GM19023 (cell line): ENCODE measurements at regions not wholly inside any gene's neighbourhood (a gene's known extent, or its start where the extent isn't known, plus 50 kb on each side); places are given as distances from the start of the nearest gene placed in this dataset.

Source experiments
- ATAC-seq: cut with Tn5 transposase; IDR thresholded peaks from one replicate; pipeline ENCODE4 v1.9.1; 2021; ENCODE audit warnings: mild to moderate bottlenecking, moderate library complexity; ENCODE audit not compliant: unreplicated experiment

GRCh38 chr3:117059067-117059955 is 349.7 kb downstream of the TUSC7 start:
- no peak for ATAC-seq

GRCh38 chr3:117059956-117060270 is 350.3 kb downstream of the TUSC7 start:
- ATAC-seq: no peak

GRCh38 chr3:117063930-117064329 is 354.4 kb downstream of the TUSC7 start:
- no peak for ATAC-seq

GRCh38 chr3:117068301-117068700 is 358.7 kb downstream of the TUSC7 start:
- ATAC-seq: no peak

GRCh38 chr3:117074826-117075225 is 365.2 kb downstream of the TUSC7 start:
- ATAC-seq: no peak

GRCh38 chr3:117079997-117080396 is 370.4 kb downstream of the TUSC7 start:
- no peak for ATAC-seq

GRCh38 chr3:117080872-117081271 is 371.3 kb downstream of the TUSC7 start:
- no peak for ATAC-seq

GRCh38 chr3:117084277-117084676 is 374.7 kb downstream of the TUSC7 start:
- no peak for ATAC-seq

- ATAC-seq: no peak
These were observed 375.2 kb downstream of the TUSC7 start for GRCh38 chr3:117084739-117085270.

- ATAC-seq: no peak
These were observed 382.1 kb downstream of the TUSC7 start for GRCh38 chr3:117091676-117092075.

- ATAC-seq: no peak
These were observed 387.0 kb downstream of the TUSC7 start for GRCh38 chr3:117096549-117096948.

GRCh38 chr3:117097351-117097750 is 387.8 kb downstream of the TUSC7 start:
- ATAC-seq: no peak

- no peak for ATAC-seq
These were observed 392.1 kb downstream of the TUSC7 start for GRCh38 chr3:117101697-117102096.

GRCh38 chr3:117102426-117102825 is 392.8 kb downstream of the TUSC7 start:
- no peak for ATAC-seq

GRCh38 chr3:117103675-117104074 is 394.1 kb downstream of the TUSC7 start:
- no peak for ATAC-seq

GRCh38 chr3:117104381-117104780 is 394.8 kb downstream of the TUSC7 start:
- ATAC-seq: no peak

- ATAC-seq: no peak
These were observed 395.2 kb downstream of the TUSC7 start for GRCh38 chr3:117104792-117105191.

- no peak for ATAC-seq
These were observed 396.1 kb downstream of the TUSC7 start for GRCh38 chr3:117105686-117106085.

- no peak for ATAC-seq
These were observed 396.8 kb downstream of the TUSC7 start for GRCh38 chr3:117106396-117106795.

- ATAC-seq: no peak
These were observed 398.4 kb downstream of the TUSC7 start for GRCh38 chr3:117107946-117108345.

- ATAC-seq: no peak
These were observed 399.6 kb downstream of the TUSC7 start for GRCh38 chr3:117109178-117109577.

GRCh38 chr3:117114517-117115265 is 405.1 kb downstream of the TUSC7 start:
- no peak for ATAC-seq
